ENCODE measurements at regions not wholly inside any gene's neighbourhood (a gene's known extent, or its start where the extent isn't known, plus 50 kb on each side); places are given as distances from the start of the nearest gene placed in this dataset.

- intact Hi-C loops (cut with DNase I): no loop called here
- no peaks in the 10 kb centered on the region for H3K27me3 ChIP-seq
- TF ChIP-seq CTCF (IDR thresholded peaks at IDR 0.05): no peak
- H3K9me3 ChIP-seq: no peaks in the 10 kb centered on the region
- H3K4me3 ChIP-seq: no peak overlapping the region
- no peak for DNase-seq
- ATAC-seq: no peak
- H3K27ac ChIP-seq: no peak overlapping the region
- no peaks in the 10 kb centered on the region for H3K4me1 ChIP-seq
- no peaks in the 10 kb centered on the region for H3K36me3 ChIP-seq
These were observed 271.5 kb upstream of the C1orf87 start for GRCh38 chr1:60345049-60345448.

GRCh38 chr1:60343736-60344135, 270.2 kb upstream of the C1orf87 start:
- no peak for DNase-seq
- no peaks in the 10 kb centered on the region for H3K9me3 ChIP-seq
- no peak overlapping the region for H3K4me3 ChIP-seq
- no peaks in the 10 kb centered on the region for H3K36me3 ChIP-seq
- TF ChIP-seq CTCF (IDR thresholded peaks at IDR 0.05): no peak
- no peak overlapping the region for H3K27ac ChIP-seq
- no peaks in the 10 kb centered on the region for H3K27me3 ChIP-seq
- no peaks in the 10 kb centered on the region for H3K4me1 ChIP-seq
- intact Hi-C loops (cut with DNase I): no loop called here
- ATAC-seq: no peak

- H3K4me3 ChIP-seq: no peak overlapping the region
- no peak for ATAC-seq
- intact Hi-C loops (cut with DNase I): no loop called here
- no peaks in the 10 kb centered on the region for H3K9me3 ChIP-seq
- DNase-seq: no peak
- H3K36me3 ChIP-seq: no peaks in the 10 kb centered on the region
- H3K4me1 ChIP-seq: no peaks in the 10 kb centered on the region
- no peaks in the 10 kb centered on the region for H3K27me3 ChIP-seq
- TF ChIP-seq CTCF (IDR thresholded peaks at IDR 0.05): no peak
- no peak overlapping the region for H3K27ac ChIP-seq
These were observed 269.0 kb upstream of the C1orf87 start for GRCh38 chr1:60342569-60342968.

GRCh38 chr1:60341274-60341673, 267.7 kb upstream of the C1orf87 start:
- intact Hi-C loops (cut with DNase I): no loop called here
- Histone ChIP-seq H3K27me3 (no peaks in the 10 kb centered on the region), H3K9me3 (no peaks in the 10 kb centered on the region), H3K4me1 (no peaks in the 10 kb centered on the region), H3K36me3 (no peaks in the 10 kb centered on the region), H3K4me3 (no peak overlapping the region), H3K27ac (no peak overlapping the region)
- no peak for ATAC-seq
- TF ChIP-seq CTCF (IDR thresholded peaks at IDR 0.05): no peak
- DNase-seq: no peak

- H3K9me3 ChIP-seq: no peaks in the 10 kb centered on the region
- H3K4me3 ChIP-seq: no peak overlapping the region
- no peaks in the 10 kb centered on the region for H3K27me3 ChIP-seq
- H3K4me1 ChIP-seq: no peaks in the 10 kb centered on the region
- DNase-seq: no peak
- intact Hi-C loops (cut with DNase I): no loop called here
- no peaks in the 10 kb centered on the region for H3K36me3 ChIP-seq
- no peak for TF ChIP-seq CTCF (IDR thresholded peaks at IDR 0.05)
- no peak overlapping the region for H3K27ac ChIP-seq
- ATAC-seq: no peak
These were observed 258.1 kb upstream of the C1orf87 start for GRCh38 chr1:60331647-60332046.

- ATAC-seq (no peak), DNase-seq (no peak)
- intact Hi-C loops (cut with DNase I): no loop called here
- TF ChIP-seq CTCF (IDR thresholded peaks at IDR 0.05): no peak
- Histone ChIP-seq H3K4me3 (no peak overlapping the region), H3K27ac (no peak overlapping the region), H3K36me3 (no peaks in the 10 kb centered on the region), H3K9me3 (no peaks in the 10 kb centered on the region), H3K27me3 (no peaks in the 10 kb centered on the region), H3K4me1 (no peaks in the 10 kb centered on the region)
These were observed 256.1 kb upstream of the C1orf87 start for GRCh38 chr1:60329651-60330050.
